GM23338 (cell line): ENCODE measurements at regions not wholly inside any gene's neighbourhood (a gene's known extent, or its start where the extent isn't known, plus 50 kb on each side); places are given as distances from the start of the nearest gene placed in this dataset.

ENCODE experiments used
- ATAC-seq: fragments of 200-7000 bp; cut with Tn5 transposase; 3 replicates; pipeline ENCODE4 v1.9.1; 2020
- DNase-seq: peaks from one replicate; pipeline ENCODE4 v3.0.0-alpha.2; 2015; ENCODE audit warnings: low spot score
- H2AFZ ChIP-seq: fragments of 200-600 bp; sonication (generic); 2 replicates; pipeline ENCODE4 v1.8.0; 2016; ENCODE audit warnings: antibody characterized with exemption, mild to moderate bottlenecking, moderate library complexity
- H3F3A ChIP-seq: fragments of 200-600 bp; sonication (generic); replicated peaks from 2 replicates; pipeline ENCODE4 v1.8.0; 2017; ENCODE audit warnings: antibody characterized with exemption, mixed run types, low read depth
- H3K27ac ChIP-seq: fragments of 200-600 bp; sonication (generic); 2 replicates; pipeline ENCODE4 v1.6.1; 2016; ENCODE audit warnings: low read depth
- H3K27me3 ChIP-seq: fragments of 200-600 bp; sonication (generic); 2 replicates; pipeline ENCODE4 v1.8.0; 2016; ENCODE audit warnings: mild to moderate bottlenecking, mixed run types, moderate library complexity; ENCODE audit not compliant: insufficient read depth
- H3K36me3 ChIP-seq: fragments of 200-600 bp; sonication (generic); 2 replicates; pipeline ENCODE4 v1.8.0; 2016; ENCODE audit warnings: mild to moderate bottlenecking; ENCODE audit not compliant: insufficient read depth
- H3K4me1 ChIP-seq: fragments of 200-600 bp; sonication (generic); 2 replicates; pipeline ENCODE4 v1.8.0; 2016; ENCODE audit warnings: mild to moderate bottlenecking, moderate library complexity; ENCODE audit not compliant: insufficient read depth
- H3K4me2 ChIP-seq: fragments of 200-600 bp; sonication (generic); 2 replicates; pipeline ENCODE4 v1.7.1; 2017; ENCODE audit warnings: mixed run types
- H3K4me3 ChIP-seq: fragments of 200-600 bp; sonication (generic); 2 replicates; pipeline ENCODE4 v1.6.1; 2016; ENCODE audit warnings: mixed run types
- H3K79me2 ChIP-seq: fragments of 200-600 bp; sonication (generic); replicated peaks from 2 replicates; pipeline ENCODE4 v1.8.0; 2017; ENCODE audit warnings: mild to moderate bottlenecking; ENCODE audit not compliant: insufficient read depth
- H3K9me2 ChIP-seq: fragments of 200-600 bp; sonication (generic); 2 replicates; pipeline ENCODE4 v1.8.0; 2017; ENCODE audit not compliant: insufficient read depth
- H4K20me1 ChIP-seq: fragments of 200-600 bp; sonication (generic); replicated peaks from 2 replicates; pipeline ENCODE4 v1.8.0; 2017; ENCODE audit warnings: mild to moderate bottlenecking; ENCODE audit not compliant: insufficient read depth
- H3K27ac Mint-ChIP-seq: 2 replicates; pipeline ENCODE4 v1.8.0; 2020; ENCODE audit warnings: inconsistent platforms, mild to moderate bottlenecking, moderate library complexity, mixed read lengths
- H3K27me3 Mint-ChIP-seq: 3 replicates; pipeline ENCODE4 v1.8.0; 2022; ENCODE audit warnings: low read depth, mild to moderate bottlenecking, moderate library complexity, mixed read lengths, inconsistent platforms; ENCODE audit not compliant: insufficient read depth, poor library complexity
- H3K36me3 Mint-ChIP-seq: 3 replicates; pipeline ENCODE4 v1.8.0; 2021; ENCODE audit warnings: low read depth, mild to moderate bottlenecking, inconsistent platforms, moderate library complexity, mixed read lengths
- H3K4me1 Mint-ChIP-seq: 3 replicates; pipeline ENCODE4 v1.8.0; 2020; ENCODE audit warnings: mild to moderate bottlenecking, inconsistent platforms, mixed read lengths
- H3K4me3 Mint-ChIP-seq: 3 replicates; pipeline ENCODE4 v1.8.0; 2021; ENCODE audit warnings: moderate library complexity, mild to moderate bottlenecking, inconsistent platforms, mixed read lengths
- H3K9me3 Mint-ChIP-seq: 3 replicates; pipeline ENCODE4 v1.8.0; 2020; ENCODE audit warnings: moderate library complexity, mild to moderate bottlenecking, inconsistent platforms, mixed read lengths
- CREB1 ChIP-seq: fragments of 250-450 bp; sonication (Bioruptor Pico); IDR thresholded peaks from 2 replicates; pipeline ENCODE4 v1.5.0; 2020; ENCODE audit warnings: low read depth, mild to moderate bottlenecking, moderate library complexity
- CTCF ChIP-seq, 2 experiments: fragments of 200-600 bp in 1 of 2; sonication (generic) in 1 of 2; conservative IDR thresholded peaks; 2 replicates each; pipeline versions ENCODE4 v1.5.1 to v1.6.1; 2016 to 2017; ENCODE audit warnings: antibody characterized with exemption in 2 of 2, low read depth in 2 of 2, mild to moderate bottlenecking in 2 of 2, moderate library complexity in 1 of 2
- EZH2 ChIP-seq: fragments of 200-600 bp; sonication (generic); IDR thresholded peaks from one replicate; pipeline ENCODE4 v1.8.0; 2017; ENCODE audit warnings: antibody characterized with exemption, mild to moderate bottlenecking, low read depth; ENCODE audit not compliant: unreplicated experiment
- EZH2phosphoT487 ChIP-seq: fragments of 200-600 bp; sonication (generic); IDR thresholded peaks from one replicate; pipeline ENCODE4 v1.8.1; 2018; ENCODE audit warnings: antibody characterized with exemption; ENCODE audit not compliant: unreplicated experiment
- JUNB ChIP-seq: IDR thresholded peaks from one replicate; pipeline ENCODE4 v1.6.1; 2016; ENCODE audit warnings: antibody characterized with exemption; ENCODE audit not compliant: unreplicated experiment
- NANOG ChIP-seq: IDR thresholded peaks from 2 replicates; pipeline ENCODE4 v1.6.1; 2016; ENCODE audit warnings: antibody characterized with exemption, borderline replicate concordance
- POLR2AphosphoS5 ChIP-seq: IDR thresholded peaks from 2 replicates; pipeline ENCODE4 v1.6.1; 2016; ENCODE audit warnings: antibody characterized with exemption, low read depth
- REST ChIP-seq: IDR thresholded peaks from one replicate; pipeline ENCODE4 v1.6.1; 2018; ENCODE audit warnings: antibody characterized with exemption; ENCODE audit not compliant: unreplicated experiment
- STAT1 ChIP-seq: IDR thresholded peaks from one replicate; pipeline ENCODE4 v1.6.1; 2016; ENCODE audit warnings: antibody characterized with exemption; ENCODE audit not compliant: unreplicated experiment
- ZNF114 ChIP-seq: fragments of 250-450 bp; sonication (Bioruptor Pico); IDR thresholded peaks from 2 replicates; pipeline ENCODE4 v1.5.0; 2020; ENCODE audit warnings: mild to moderate bottlenecking, moderate library complexity
- ZNF331 ChIP-seq: fragments of 250-450 bp; sonication (Bioruptor Pico); IDR thresholded peaks from 2 replicates; pipeline ENCODE4 v1.5.0; 2020; ENCODE audit warnings: low read depth, mild to moderate bottlenecking, moderate library complexity
- ZNF462 ChIP-seq: fragments of 250-450 bp; sonication (Bioruptor Pico); IDR thresholded peaks from 2 replicates; pipeline ENCODE4 v1.5.0; 2020; ENCODE audit warnings: mild to moderate bottlenecking, moderate library complexity
- TF ChIP-seq, protein P1 (sequence below): IDR thresholded peaks from 2 replicates; pipeline ENCODE4 v1.6.1; 2016; ENCODE audit warnings: antibody characterized with exemption

- no peak overlapping the region for H2AFZ ChIP-seq
- no peaks in the 10 kb centered on the region for H3K79me2 ChIP-seq
- H3K27ac ChIP-seq: no peak overlapping the region
- no peaks in the 10 kb centered on the region for H3K4me1 ChIP-seq
- Mint-ChIP-seq H3K4me1 (peaks cover 2% of the 10 kb centered on the region; the same call in 2 of the 3 replicates), H3K27me3 (peaks cover 1% of the 10 kb centered on the region), H3K4me3 (no peak overlapping the region), H3K9me3 (no peaks in the 10 kb centered on the region), H3K36me3 (no peaks in the 10 kb centered on the region), H3K27ac (no peak overlapping the region)
- H3F3A ChIP-seq: no peaks in the 10 kb centered on the region
- TF ChIP-seq ZNF114 (CRISPR knock-in tag): no peak
- TF ChIP-seq CREB1 (CRISPR knock-in tag): no peak
- no peak for TF ChIP-seq STAT1
- TF ChIP-seq POLR2AphosphoS5: no peak
- no peak for TF ChIP-seq EZH2phosphoT487
- no peak for TF ChIP-seq ZNF331
- TF ChIP-seq JUNB: no peak
- no peak for TF ChIP-seq REST
- TF ChIP-seq, protein P1, sequence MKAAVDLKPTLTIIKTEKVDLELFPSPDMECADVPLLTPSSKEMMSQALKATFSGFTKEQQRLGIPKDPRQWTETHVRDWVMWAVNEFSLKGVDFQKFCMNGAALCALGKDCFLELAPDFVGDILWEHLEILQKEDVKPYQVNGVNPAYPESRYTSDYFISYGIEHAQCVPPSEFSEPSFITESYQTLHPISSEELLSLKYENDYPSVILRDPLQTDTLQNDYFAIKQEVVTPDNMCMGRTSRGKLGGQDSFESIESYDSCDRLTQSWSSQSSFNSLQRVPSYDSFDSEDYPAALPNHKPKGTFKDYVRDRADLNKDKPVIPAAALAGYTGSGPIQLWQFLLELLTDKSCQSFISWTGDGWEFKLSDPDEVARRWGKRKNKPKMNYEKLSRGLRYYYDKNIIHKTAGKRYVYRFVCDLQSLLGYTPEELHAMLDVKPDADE: no peak
- no peak for TF ChIP-seq EZH2
- no peak for TF ChIP-seq ZNF462 (CRISPR knock-in tag)
- no peak for TF ChIP-seq NANOG
- no peak for TF ChIP-seq CTCF (conservative IDR thresholded peaks at IDR 0.05; ENCODE audit: low read depth in 2 of 2)
- H4K20me1 ChIP-seq: no peaks in the 10 kb centered on the region
- ATAC-seq: no peak
- no peak overlapping the region for H3K4me2 ChIP-seq
- no peak overlapping the region for H3K4me3 ChIP-seq
- H3K36me3 ChIP-seq: no peaks in the 10 kb centered on the region
- no peaks in the 10 kb centered on the region for H3K27me3 ChIP-seq
- 0 out of 2 replicates have a peak, but pooled peaks cover 5% of the 10 kb centered on the region for H3K9me2 ChIP-seq
- no peak for DNase-seq
Measured at GRCh38 chr11:80118073-80118472, 677.2 kb upstream of the TENM4 start.
